HepG2 (cell line): ENCODE measurements at regions not wholly inside any gene's neighbourhood (a gene's known extent, or its start where the extent isn't known, plus 50 kb on each side); places are given as distances from the start of the nearest gene placed in this dataset.

Experiments
- CSRNP1 ChIP-seq: sonication (generic); formaldehyde crosslinking; IDR thresholded peaks from 2 replicates; pipeline ENCODE4 v1.8.1; 2023; ENCODE audit warnings: mild to moderate bottlenecking, missing genetic modification reagents
- MYNN ChIP-seq: sonication (generic); formaldehyde crosslinking; IDR thresholded peaks from 2 replicates; pipeline ENCODE4 v1.4.0; 2020; ENCODE audit warnings: mild to moderate bottlenecking, low read depth, missing genetic modification reagents
- PBX2 ChIP-seq: IDR thresholded peaks from 2 replicates; pipeline ENCODE4 v1.6.1; 2016; ENCODE audit warnings: control low read depth
- SRY ChIP-seq: sonication (generic); formaldehyde crosslinking; IDR thresholded peaks from 2 replicates; pipeline ENCODE4 v1.8.0; 2022; ENCODE audit warnings: mild to moderate bottlenecking, missing genetic modification reagents
- ZFP36 ChIP-seq: fragments of 150-350 bp; IDR thresholded peaks from 2 replicates; pipeline ENCODE4 v1.6.1; 2018; ENCODE audit warnings: borderline replicate concordance, low read length, low read depth; ENCODE audit not compliant: partially characterized antibody
- ZNF790 ChIP-seq: sonication (generic); formaldehyde crosslinking; IDR thresholded peaks from 2 replicates; pipeline ENCODE4 v1.8.0; 2022; ENCODE audit warnings: missing genetic modification reagents, mild to moderate bottlenecking, borderline replicate concordance

- no peak for TF ChIP-seq ZFP36
- TF ChIP-seq ZNF790 (CRISPR knock-in tag): no peak
- TF ChIP-seq SRY (CRISPR knock-in tag): no peak
- TF ChIP-seq CSRNP1: no peak
- TF ChIP-seq PBX2 (CRISPR knock-in tag): no peak
- no peak for TF ChIP-seq MYNN (CRISPR knock-in tag)
Observed at GRCh38 chr2:82007071-82007664, 1702.6 kb upstream of the LRRTM1 start.
